Cerebellar cortex (tissue), 1 donor: ENCODE measurements at regions not wholly inside any gene's neighbourhood (a gene's known extent, or its start where the extent isn't known, plus 50 kb on each side); places are given as distances from the start of the nearest gene placed in this dataset.

Source experiments
- DNase-seq: peaks from one replicate; pipeline ENCODE4 v3.0.0-alpha.2; 2015; ENCODE audit warnings: low spot score

- no peak for DNase-seq
These were observed 275.0 kb downstream of the FAM76B start for GRCh38 chr11:95514416-95515110.

- DNase-seq, result no peak
These were observed 276.9 kb downstream of the FAM76B start for GRCh38 chr11:95512682-95513081.

GRCh38 chr11:95512177-95512576, 277.4 kb downstream of the FAM76B start:
- no peak for DNase-seq

GRCh38 chr11:95508219-95508890, 277.4 kb upstream of the SESN3 start:
- DNase-seq, result no peak

- DNase-seq, result no peak
These were observed 276.8 kb upstream of the SESN3 start for GRCh38 chr11:95507794-95508193.

- DNase-seq, result no peak
These were observed 275.8 kb upstream of the SESN3 start for GRCh38 chr11:95506777-95507176.

GRCh38 chr11:95505927-95506426, 275.0 kb upstream of the SESN3 start:
- DNase-seq, result no peak

- DNase-seq, result no peak
These were observed 272.0 kb upstream of the SESN3 start for GRCh38 chr11:95503047-95503446.

GRCh38 chr11:95502522-95502921, 271.5 kb upstream of the SESN3 start:
- DNase-seq, result no peak

GRCh38 chr11:95501761-95502266, 270.8 kb upstream of the SESN3 start:
- no peak for DNase-seq

- DNase-seq, result no peak
These were observed 269.5 kb upstream of the SESN3 start for GRCh38 chr11:95500466-95500865.

GRCh38 chr11:95499516-95500135, 268.6 kb upstream of the SESN3 start:
- no peak for DNase-seq

GRCh38 chr11:95498722-95499425, 267.9 kb upstream of the SESN3 start:
- DNase-seq, result no peak

GRCh38 chr11:95496901-95497300, 265.9 kb upstream of the SESN3 start:
- DNase-seq, result no peak

GRCh38 chr11:95495706-95496105, 264.7 kb upstream of the SESN3 start:
- DNase-seq, result no peak

GRCh38 chr11:95494856-95495255, 263.9 kb upstream of the SESN3 start:
- DNase-seq, result no peak

GRCh38 chr11:95494167-95494566, 263.2 kb upstream of the SESN3 start:
- DNase-seq, result no peak

GRCh38 chr11:95490625-95491024, 259.6 kb upstream of the SESN3 start:
- no peak for DNase-seq

- no peak for DNase-seq
These were observed 256.9 kb upstream of the SESN3 start for GRCh38 chr11:95487938-95488337.

GRCh38 chr11:95487391-95487790, 256.4 kb upstream of the SESN3 start:
- DNase-seq, result no peak

GRCh38 chr11:95486979-95487378, 256.0 kb upstream of the SESN3 start:
- no peak for DNase-seq

- no peak for DNase-seq
These were observed 255.5 kb upstream of the SESN3 start for GRCh38 chr11:95486466-95486865.
